H1 (cell line): ENCODE measurements at regions not wholly inside any gene's neighbourhood (a gene's known extent, or its start where the extent isn't known, plus 50 kb on each side); places are given as distances from the start of the nearest gene placed in this dataset.

ENCODE experiments used
- CTCF ChIA-PET: fragments of 300-600 bp; sonication (Branson Sonifier 250); formaldehyde crosslinking; loops from one replicate; lab custom pipeline; 2021; ENCODE audit not compliant: partially characterized antibody; lab: Charles Lee
- POLR2A ChIA-PET: fragments of 300-600 bp; sonication (Branson Sonifier 250); formaldehyde crosslinking; loops from one replicate; lab custom pipeline; 2021; ENCODE audit warnings: inconsistent platforms; ENCODE audit not compliant: partially characterized antibody; lab: Charles Lee
- DNase-seq, 2 experiments: peaks; one replicate each; pipeline versions ENCODE4 v3.0.0 to v3.0.0-alpha.2; 2010 to 2022; ENCODE audit warnings: low spot score in 2 of 2, low read depth in 1 of 2, mixed read lengths in 1 of 2
- FAIRE-seq: peaks from 2 replicates; lab custom pipeline; 2011; peaks lifted over from hg19 to GRCh38; lab: Jason Lieb, UNC
- H2AFZ ChIP-seq: 2 replicates; pipeline ENCODE4 v1.8.1; 2012; ENCODE audit warnings: low read length, inconsistent platforms
- H2AK5ac ChIP-seq: 2 replicates; pipeline ENCODE4 v1.6.1; 2013; ENCODE audit warnings: low read depth, low read length
- H2BK120ac ChIP-seq: replicated peaks from 2 replicates; pipeline ENCODE3; 2013; ENCODE audit warnings: low read depth, low read length, inconsistent platforms
- H2BK12ac ChIP-seq: 2 replicates; pipeline ENCODE4 v1.6.1; 2013; ENCODE audit warnings: low read depth, low read length
- H2BK15ac ChIP-seq: 2 replicates; pipeline ENCODE4 v1.6.1; 2013; ENCODE audit warnings: low read length
- H2BK20ac ChIP-seq: 2 replicates; pipeline ENCODE4 v1.6.1; 2013; ENCODE audit warnings: low read length
- H2BK5ac ChIP-seq: 2 replicates; pipeline ENCODE4 v1.6.1; 2013; ENCODE audit warnings: low read depth, low read length
- H3K14ac ChIP-seq: 2 replicates; pipeline ENCODE4 v1.6.1; 2013; ENCODE audit warnings: inconsistent platforms; ENCODE audit not compliant: insufficient read length
- H3K18ac ChIP-seq: 2 replicates; pipeline ENCODE4 v1.6.1; 2013; ENCODE audit warnings: low read length; ENCODE audit errors: extremely low read depth
- H3K23ac ChIP-seq: 2 replicates; pipeline ENCODE4 v1.6.1; 2013; ENCODE audit warnings: inconsistent platforms; ENCODE audit not compliant: insufficient read length
- H3K23me2 ChIP-seq: 2 replicates; pipeline ENCODE4 v1.6.1; 2013; ENCODE audit warnings: low read depth, low read length
- H3K27ac ChIP-seq: 2 replicates; pipeline ENCODE4 v1.6.1; 2011; ENCODE audit warnings: low read depth, low read length, inconsistent platforms
- H3K27me3 ChIP-seq, 4 experiments: replicated peaks in 1 of 4; 1 replicate in 1 of 4; 2 replicates in 3 of 4; pipeline versions ENCODE4 v1.6.1 to v1.8.1; 2011 to 2013; ENCODE audit warnings: low read length in 3 of 4, mild to moderate bottlenecking in 3 of 4, inconsistent platforms in 2 of 4, mixed read lengths in 2 of 4, moderate library complexity in 1 of 4; ENCODE audit not compliant: control insufficient read depth in 3 of 4, insufficient read depth in 3 of 4; ENCODE audit errors: extremely low read depth in 1 of 4
- H3K36me3 ChIP-seq, 4 experiments: 2 replicates each; pipeline versions ENCODE4 v1.6.1 to v1.8.1; 2011 to 2013; ENCODE audit warnings: mild to moderate bottlenecking in 4 of 4, low read length in 3 of 4, moderate library complexity in 2 of 4, control low read depth in 1 of 4, inconsistent platforms in 1 of 4; ENCODE audit not compliant: insufficient read depth in 4 of 4, control insufficient read depth in 2 of 4
- H3K4ac ChIP-seq: replicated peaks from 2 replicates; pipeline ENCODE3; 2013; ENCODE audit warnings: low read length, low read depth, mixed read lengths, inconsistent platforms; ENCODE audit not compliant: insufficient read length
- H3K4me1 ChIP-seq, 4 experiments: replicated peaks in 1 of 4; 1 replicate in 1 of 4; 2 replicates in 3 of 4; pipeline versions ENCODE4 v1.6.1 to v1.8.1; 2011 to 2013; ENCODE audit warnings: low read length in 3 of 4, inconsistent platforms in 2 of 4, mixed read lengths in 1 of 4; ENCODE audit not compliant: insufficient read depth in 4 of 4, control insufficient read depth in 3 of 4
- H3K4me2 ChIP-seq, 2 experiments: 2 replicates each; pipeline versions ENCODE4 v1.6.1 to v1.8.1; 2011 to 2013; ENCODE audit warnings: low read depth in 2 of 2, low read length in 2 of 2, control low read depth in 1 of 2, inconsistent platforms in 1 of 2, mild to moderate bottlenecking in 1 of 2; ENCODE audit not compliant: insufficient read depth in 1 of 2
- H3K4me3 ChIP-seq, 4 experiments: fragments of 200-600, 300-600 bp in 1 of 4; sonication (generic), shearing (Covaris generic), sonication (Bioruptor Twin) in 1 of 4; 2 replicates each; pipeline versions ENCODE4 v1.5.1 to v1.8.1; 2011 to 2016; ENCODE audit warnings: low read length in 4 of 4, low read depth in 3 of 4, control low read depth in 2 of 4, inconsistent platforms in 2 of 4, mild to moderate bottlenecking in 2 of 4, mixed read lengths in 1 of 4, moderate library complexity in 1 of 4; ENCODE audit not compliant: insufficient read depth in 2 of 4; ENCODE audit errors: extremely low read depth in 1 of 4
- H3K56ac ChIP-seq: replicated peaks from 2 replicates; pipeline ENCODE3; 2013; ENCODE audit warnings: low read depth, mild to moderate bottlenecking, mixed read lengths, low read length, inconsistent platforms; ENCODE audit not compliant: insufficient read length
- H3K79me1 ChIP-seq: 2 replicates; pipeline ENCODE4 v1.6.1; 2013; ENCODE audit warnings: low read depth, low read length, control low read depth
- H3K79me2 ChIP-seq, 2 experiments: 2 replicates each; pipeline versions ENCODE4 v1.6.1 to v1.8.1; 2012 to 2013; ENCODE audit warnings: low read length in 2 of 2, mild to moderate bottlenecking in 2 of 2, inconsistent platforms in 1 of 2; ENCODE audit not compliant: insufficient read depth in 2 of 2, control insufficient read depth in 1 of 2
- H3K9ac ChIP-seq, 4 experiments: replicated peaks in 1 of 4; 1 replicate in 1 of 4; 2 replicates in 3 of 4; pipeline versions ENCODE4 v1.6.1 to v1.8.1; 2011 to 2013; ENCODE audit warnings: low read depth in 3 of 4, low read length in 3 of 4, control low read depth in 2 of 4, mild to moderate bottlenecking in 2 of 4, moderate library complexity in 2 of 4, inconsistent platforms in 1 of 4; ENCODE audit errors: extremely low read depth in 1 of 4
- H3K9me3 ChIP-seq, 2 experiments: 2 replicates each; pipeline versions ENCODE4 v1.6.1 to v1.8.1; 2012 to 2013; ENCODE audit warnings: mild to moderate bottlenecking in 2 of 2, moderate library complexity in 2 of 2, control low read depth in 1 of 2, inconsistent platforms in 1 of 2, low read depth in 1 of 2, low read length in 1 of 2, mixed read lengths in 1 of 2; ENCODE audit not compliant: insufficient read depth in 2 of 2
- H4K20me1 ChIP-seq, 2 experiments: replicated peaks in 1 of 2; 2 replicates each; pipeline versions ENCODE3 to v1.8.1; 2011 to 2013; ENCODE audit warnings: inconsistent platforms in 2 of 2, low read length in 2 of 2, mild to moderate bottlenecking in 1 of 2; ENCODE audit not compliant: insufficient read depth in 2 of 2, control insufficient read depth in 1 of 2
- H4K5ac ChIP-seq: 2 replicates; pipeline ENCODE4 v1.6.1; 2013; ENCODE audit warnings: low read length, low read depth, mixed read lengths, inconsistent platforms; ENCODE audit not compliant: insufficient read length
- H4K8ac ChIP-seq: 2 replicates; pipeline ENCODE4 v1.8.0; 2013; ENCODE audit warnings: mild to moderate bottlenecking, moderate library complexity, low read length, inconsistent platforms; ENCODE audit not compliant: insufficient read depth; ENCODE audit errors: extremely low read depth
- H4K91ac ChIP-seq: replicated peaks from 2 replicates; pipeline ENCODE3; 2013; ENCODE audit warnings: low read length, mixed read lengths, inconsistent platforms; ENCODE audit not compliant: insufficient read length
- ATF2 ChIP-seq: IDR thresholded peaks from 2 replicates; pipeline ENCODE4 v1.6.1; 2012; ENCODE audit warnings: low read length, inconsistent platforms
- BACH1 ChIP-seq: IDR thresholded peaks from 2 replicates; pipeline ENCODE4 v1.6.1; 2012; ENCODE audit warnings: low read length, improper control_type of control experiment
- BRCA1 ChIP-seq: IDR thresholded peaks from 2 replicates; pipeline ENCODE4 v1.6.1; 2012; ENCODE audit warnings: low read depth, low read length, improper control_type of control experiment
- CHD1 ChIP-seq: IDR thresholded peaks from 2 replicates; pipeline ENCODE4 v1.6.1; 2012; ENCODE audit warnings: low read depth, low read length, improper control_type of control experiment
- EGR1 ChIP-seq: IDR thresholded peaks from 2 replicates; pipeline ENCODE4 v1.6.1; 2011; ENCODE audit warnings: low read depth, low read length, borderline replicate concordance
- EZH2 ChIP-seq: fragments of 200-600 bp; sonication (generic); IDR thresholded peaks from 2 replicates; pipeline ENCODE4 v1.7.1; 2012; ENCODE audit warnings: low read depth, mild to moderate bottlenecking, moderate library complexity, low read length, inconsistent platforms; ENCODE audit not compliant: severe bottlenecking
- HDAC6 ChIP-seq: IDR thresholded peaks from one replicate; pipeline ENCODE4 v1.7.1; 2012; ENCODE audit warnings: low read depth, mild to moderate bottlenecking, inconsistent platforms, low read length, moderate library complexity
- MAFK ChIP-seq: IDR thresholded peaks from 2 replicates; pipeline ENCODE4 v1.6.1; 2012; ENCODE audit warnings: low read depth, mild to moderate bottlenecking, improper control_type of control experiment, low read length
- NANOG ChIP-seq: IDR thresholded peaks from 2 replicates; pipeline ENCODE4 v1.6.1; 2011; ENCODE audit warnings: low read length, low read depth, mild to moderate bottlenecking, inconsistent platforms; ENCODE audit not compliant: insufficient read depth, poor library complexity, severe bottlenecking
- PHF8 ChIP-seq: fragments of 200-600 bp; sonication (generic); conservative IDR thresholded peaks from 2 replicates; pipeline ENCODE4 v1.7.1; 2012; ENCODE audit warnings: low read depth, mild to moderate bottlenecking, inconsistent platforms, low read length, moderate library complexity
- RFX5 ChIP-seq: IDR thresholded peaks from 2 replicates; pipeline ENCODE4 v1.6.1; 2011; ENCODE audit warnings: low read depth, low read length, improper control_type of control experiment, borderline replicate concordance
- SIX5 ChIP-seq: IDR thresholded peaks from 2 replicates; pipeline ENCODE4 v1.6.1; 2011; ENCODE audit warnings: mild to moderate bottlenecking, low read depth, low read length
- TAF7 ChIP-seq: optimal IDR thresholded peaks from 2 replicates; pipeline ENCODE3; 2011; ENCODE audit warnings: low read depth, mild to moderate bottlenecking, inconsistent platforms, low read length, moderate library complexity, borderline replicate concordance
- WGBS, 2 experiments: shearing (Covaris generic) in 1 of 2; methylation state at CpG; one replicate each; pipeline versions ENCODE4 v1.1.6 to v1.1.7; 2013 to 2015; ENCODE audit warnings: low lambda C conversion rate in 2 of 2, mixed read lengths in 2 of 2, inconsistent platforms in 1 of 2, low coverage in 1 of 2, missing lambda C conversion rate in 1 of 2; ENCODE audit not compliant: insufficient replicate concordance in 2 of 2, insufficient coverage in 1 of 2, insufficient read length in 1 of 2; ENCODE audit errors: extremely low coverage in 1 of 2, missing lambda C conversion rate in 1 of 2; 5-methylcytosine and 5-hydroxymethylcytosine counted together

- H3K36me3 ChIP-seq = no peaks in the 10 kb centered on the region
- no peak overlapping the region for H2BK15ac ChIP-seq
- no peak overlapping the region for H2AK5ac ChIP-seq
- no peak overlapping the region for H2BK12ac ChIP-seq
- no peak overlapping the region for H2BK120ac ChIP-seq
- H3K4me2 ChIP-seq = no peak overlapping the region
- no peak for FAIRE-seq
- CTCF ChIA-PET = interaction anchor here (0.7 kb wide), 1 partner anchor 18 kb away, joined by 3 read pairs; no protein-coding TSS in a partner anchor
- H3K4ac ChIP-seq = no peak overlapping the region
- peaks cover 0 to 3% of the 10 kb centered on the region in 2 experiments; a peak in 1 of 4 replicates for H3K9me3 ChIP-seq
- TF ChIP-seq HDAC6 (no peak), MAFK (no peak), NANOG (no peak), CHD1 (no peak), PHF8 (no peak), RFX5 (no peak), EGR1 (no peak), TAF7 (no peak), BRCA1 (no peak), ATF2 (no peak), BACH1 (no peak), SIX5 (no peak), EZH2 (no peak)
- H3K79me1 ChIP-seq = 0 out of 2 replicates have a peak, but pooled peaks cover 3% of the 10 kb centered on the region
- no peak overlapping the region for H4K5ac ChIP-seq
- H3K23me2 ChIP-seq = no peaks in the 10 kb centered on the region; the same call in 1 of the 2 replicates
- no peak for DNase-seq
- no peaks in the 10 kb centered on the region for H4K20me1 ChIP-seq
- H4K91ac ChIP-seq = no peak overlapping the region
- H3K56ac ChIP-seq = no peak overlapping the region
- H2AFZ ChIP-seq = no peak overlapping the region
- H3K9ac ChIP-seq = no peak overlapping the region
- no peak overlapping the region; the same call in 1 of the 2 replicates for H3K27ac ChIP-seq
- H3K14ac ChIP-seq = no peak overlapping the region
- H2BK5ac ChIP-seq = no peak overlapping the region
- WGBS, 2 experiments = 95% methylated on average over 14 of the region's 14 CpGs; no CpG with 5 or more reads in 1 of the 2 experiments
- H2BK20ac ChIP-seq = no peak overlapping the region
- no peaks in the 10 kb centered on the region; a peak in 1 of 7 replicates for H3K4me1 ChIP-seq
- no peak overlapping the region for H3K4me3 ChIP-seq
- H3K27me3 ChIP-seq = no peaks in the 10 kb centered on the region
- POLR2A ChIA-PET = no interaction called here
- no peaks in the 10 kb centered on the region for H3K79me2 ChIP-seq
- H4K8ac ChIP-seq = no peak overlapping the region; the same call in 1 of the 2 replicates
- H3K18ac ChIP-seq = no peak overlapping the region
- no peak overlapping the region for H3K23ac ChIP-seq
These were observed 335.6 kb upstream of the SALL3 start for GRCh38 chr18:78643981-78644380.
